Panc1 (cell line): ENCODE measurements at regions not wholly inside any gene's neighbourhood (a gene's known extent, or its start where the extent isn't known, plus 50 kb on each side); places are given as distances from the start of the nearest gene placed in this dataset.

Experiments used
- TCF7L2 ChIP-seq: IDR thresholded peaks from 2 replicates; pipeline ENCODE4 v1.6.1; 2011; ENCODE audit warnings: mild to moderate bottlenecking, low read depth, low read length, inconsistent platforms
- TF ChIP-seq, protein P1 (sequence below): fragments of 450-650 bp; IDR thresholded peaks from 2 replicates; pipeline ENCODE4 v1.5.1; 2017; ENCODE audit warnings: mild to moderate bottlenecking

- TF ChIP-seq, protein P1, sequence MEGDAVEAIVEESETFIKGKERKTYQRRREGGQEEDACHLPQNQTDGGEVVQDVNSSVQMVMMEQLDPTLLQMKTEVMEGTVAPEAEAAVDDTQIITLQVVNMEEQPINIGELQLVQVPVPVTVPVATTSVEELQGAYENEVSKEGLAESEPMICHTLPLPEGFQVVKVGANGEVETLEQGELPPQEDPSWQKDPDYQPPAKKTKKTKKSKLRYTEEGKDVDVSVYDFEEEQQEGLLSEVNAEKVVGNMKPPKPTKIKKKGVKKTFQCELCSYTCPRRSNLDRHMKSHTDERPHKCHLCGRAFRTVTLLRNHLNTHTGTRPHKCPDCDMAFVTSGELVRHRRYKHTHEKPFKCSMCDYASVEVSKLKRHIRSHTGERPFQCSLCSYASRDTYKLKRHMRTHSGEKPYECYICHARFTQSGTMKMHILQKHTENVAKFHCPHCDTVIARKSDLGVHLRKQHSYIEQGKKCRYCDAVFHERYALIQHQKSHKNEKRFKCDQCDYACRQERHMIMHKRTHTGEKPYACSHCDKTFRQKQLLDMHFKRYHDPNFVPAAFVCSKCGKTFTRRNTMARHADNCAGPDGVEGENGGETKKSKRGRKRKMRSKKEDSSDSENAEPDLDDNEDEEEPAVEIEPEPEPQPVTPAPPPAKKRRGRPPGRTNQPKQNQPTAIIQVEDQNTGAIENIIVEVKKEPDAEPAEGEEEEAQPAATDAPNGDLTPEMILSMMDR, result no peak
- TF ChIP-seq TCF7L2, result no peak
Measured at GRCh38 chr2:8174641-8175257, 507.1 kb upstream of the ID2 start.
